AG08396 (cell line): ENCODE measurements at regions not wholly inside any gene's neighbourhood (a gene's known extent, or its start where the extent isn't known, plus 50 kb on each side); places are given as distances from the start of the nearest gene placed in this dataset.

ENCODE experiments used
- DNase-seq: peaks from one replicate; pipeline ENCODE4 v3.0.0; 2012; ENCODE audit warnings: low spot score, mixed read lengths

DNA sequence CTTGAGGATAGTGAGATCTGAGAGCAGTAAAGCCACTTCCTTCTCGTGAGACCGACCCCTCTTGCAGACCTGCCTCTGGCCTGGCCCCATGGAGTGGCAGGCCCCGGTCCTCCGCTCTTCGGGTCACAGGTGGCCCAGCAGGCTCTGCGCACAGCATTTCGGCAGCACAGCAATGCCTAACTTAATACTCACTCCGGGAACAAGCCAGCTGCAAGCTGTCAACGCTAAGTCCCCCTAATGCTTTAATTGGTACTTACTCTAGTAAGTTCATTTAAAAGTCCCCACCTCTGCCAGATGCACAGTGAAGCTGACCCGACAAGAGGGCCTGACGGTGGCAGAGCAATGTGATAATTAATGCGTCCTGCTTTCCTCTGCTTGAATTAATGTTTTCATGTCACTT lies 349.3 kb upstream of the B3GAT1 start:
- DNase-seq, result no peak

DNA sequence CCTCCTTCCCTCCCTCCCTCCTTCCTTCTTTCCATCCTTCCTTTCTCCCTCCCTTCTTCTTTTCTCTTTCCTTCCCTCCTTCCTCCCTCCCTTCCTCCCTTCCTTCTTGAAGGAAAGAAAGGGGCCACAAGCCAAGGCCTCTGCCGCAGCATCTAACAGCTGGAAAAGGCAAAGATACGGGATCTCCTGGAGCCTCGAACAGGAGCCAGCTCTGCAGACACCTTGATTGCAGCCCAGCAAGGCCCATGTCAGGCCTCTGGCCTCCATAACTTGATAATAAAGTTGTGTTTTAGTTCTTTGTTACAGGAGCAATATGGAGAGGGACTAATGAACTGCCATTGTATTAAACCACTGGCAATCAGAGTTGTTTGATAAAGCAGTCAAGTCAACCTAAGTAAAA lies 348.9 kb upstream of the B3GAT1 start:
- no peak for DNase-seq

DNA sequence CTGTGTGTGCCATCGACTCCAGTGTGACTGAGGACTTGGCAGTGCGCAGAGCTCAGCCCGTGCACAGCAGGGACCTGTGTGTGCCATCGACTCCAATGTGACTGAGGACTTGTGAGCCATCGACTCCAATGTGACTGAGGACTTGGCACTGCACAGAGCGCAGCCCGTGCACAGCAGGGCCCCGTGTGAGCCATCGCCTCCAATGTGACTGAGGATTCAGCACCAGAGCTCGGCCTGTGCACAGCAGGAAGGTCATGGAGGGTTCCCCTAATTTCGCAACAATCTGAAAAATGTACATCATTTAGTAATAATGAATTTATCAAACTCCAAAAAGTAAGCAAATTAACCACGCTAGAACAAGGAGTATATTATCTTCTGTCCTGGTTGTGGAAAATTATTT lies 348.3 kb upstream of the B3GAT1 start:
- no peak for DNase-seq

DNA sequence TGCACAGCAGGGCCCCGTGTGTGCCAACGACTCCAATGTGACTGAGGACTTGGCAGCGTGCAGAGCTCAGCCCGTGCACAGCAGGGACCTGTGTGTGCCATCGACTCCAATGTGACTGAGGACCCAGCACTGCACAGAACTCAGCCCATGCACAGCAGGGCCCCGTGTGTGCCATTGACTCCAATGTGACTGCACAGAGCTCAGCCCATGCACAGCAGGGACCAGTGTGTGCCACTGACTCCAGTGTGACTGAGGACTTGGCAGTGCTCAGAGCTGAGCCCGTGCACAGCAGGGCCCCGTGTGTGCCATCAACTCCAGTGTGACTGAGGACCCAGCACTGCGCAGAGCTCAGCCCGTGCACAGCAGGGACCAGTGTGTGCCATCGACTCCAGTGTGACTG lies 347.8 kb upstream of the B3GAT1 start:
- DNase-seq, result no peak

DNA sequence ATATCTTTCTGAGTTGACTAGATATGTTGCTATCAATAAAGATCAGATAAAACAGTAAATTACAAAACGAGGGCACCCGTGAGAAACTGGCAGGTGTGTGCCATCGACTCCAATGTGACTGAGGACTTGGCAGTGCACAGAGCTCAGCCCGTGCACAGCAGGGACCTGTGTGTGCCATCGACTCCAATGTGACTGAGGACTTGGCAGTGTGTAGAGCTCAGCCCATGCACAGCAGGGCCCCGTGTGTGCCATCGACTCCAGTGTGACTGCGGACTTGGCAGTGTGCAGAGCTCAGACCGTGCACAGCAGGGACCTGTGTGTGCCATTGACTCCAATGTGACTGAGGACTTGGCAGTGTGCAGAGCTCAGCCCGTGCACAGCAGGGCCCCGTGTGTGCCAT lies 347.2 kb upstream of the B3GAT1 start:
- no peak for DNase-seq

DNA sequence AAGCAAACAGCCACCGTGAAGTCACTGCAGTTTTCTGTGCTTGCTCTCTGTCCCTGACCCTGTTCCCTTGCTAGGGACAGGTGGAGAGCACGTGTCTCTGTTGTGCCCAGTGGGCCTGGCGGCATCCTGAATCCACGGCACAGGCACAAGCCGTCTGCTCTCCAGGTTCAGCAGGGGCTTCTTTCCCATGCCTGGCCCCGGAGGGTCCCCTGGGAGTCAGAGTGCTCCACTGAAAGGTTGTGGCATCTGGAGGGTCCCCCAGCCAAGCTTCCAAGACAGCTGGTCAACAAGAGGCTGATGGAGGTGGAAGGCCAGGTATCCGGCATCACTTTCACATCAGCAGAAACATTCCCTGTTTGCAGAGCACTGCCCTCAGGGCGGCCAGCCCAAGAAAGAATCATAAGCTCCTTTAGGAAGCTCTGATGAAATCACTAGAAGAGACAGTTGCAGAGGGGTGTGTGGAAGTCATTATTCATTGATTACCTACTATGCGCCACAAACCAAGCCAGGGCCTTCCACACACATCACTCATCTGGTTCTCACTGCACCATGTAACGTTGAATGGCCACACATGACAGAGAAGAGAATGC lies 346.4 kb upstream of the B3GAT1 start:
- DNase-seq, result no peak

DNA sequence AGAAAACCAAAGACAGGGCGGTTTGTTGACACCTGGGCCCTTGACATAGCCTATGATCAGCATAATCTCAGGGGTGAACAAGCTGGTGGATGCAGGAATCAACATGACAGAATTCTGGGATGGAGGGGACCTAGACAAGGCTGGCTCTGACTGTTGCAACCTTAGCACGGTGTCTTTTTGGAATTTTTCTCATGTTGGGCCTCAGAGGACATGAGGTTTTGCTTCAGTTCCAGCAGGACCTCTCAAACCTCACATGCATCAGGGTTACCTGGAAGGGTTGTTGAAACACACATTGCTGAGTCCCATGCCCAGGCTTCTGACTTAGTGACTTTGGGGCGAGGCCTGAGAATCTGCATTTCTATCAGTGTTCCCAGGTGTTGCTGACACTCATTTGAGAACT lies 345.6 kb upstream of the B3GAT1 start:
- no peak for DNase-seq

DNA sequence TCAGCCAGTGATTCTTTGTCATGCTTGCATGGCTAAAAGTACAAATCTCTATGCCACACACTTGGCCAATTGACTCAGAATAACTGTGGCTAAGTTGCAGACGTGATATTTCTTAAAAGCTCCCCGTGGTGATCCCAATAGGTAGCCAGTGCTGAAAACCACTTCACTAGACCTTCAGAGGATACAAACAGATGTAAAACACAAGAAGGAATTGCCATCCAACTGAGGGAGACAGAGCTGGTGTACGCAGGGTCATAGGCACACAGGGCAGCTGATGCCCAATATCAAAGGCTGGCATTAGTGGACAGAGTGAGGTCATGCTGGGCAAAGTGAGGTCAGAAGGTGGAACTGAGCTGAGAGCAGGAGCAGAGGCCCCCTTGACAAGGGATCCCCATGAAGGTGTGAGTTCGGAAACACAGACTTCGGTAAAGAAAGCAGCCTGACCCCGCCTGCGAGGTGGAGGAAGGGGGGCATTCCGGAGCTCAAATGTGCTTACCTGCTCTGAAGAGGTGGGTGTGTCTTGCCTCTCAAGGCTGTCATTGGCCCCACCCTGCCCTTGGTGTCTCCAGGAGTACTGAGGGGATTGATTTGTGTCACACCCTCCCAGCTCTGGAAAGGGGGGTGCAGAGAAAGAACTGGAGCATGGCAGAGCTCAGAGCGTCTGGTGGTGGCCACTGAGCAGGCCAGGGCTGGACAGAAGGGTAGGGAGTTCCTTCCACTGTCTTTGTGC lies 344.9 kb upstream of the B3GAT1 start:
- DNase-seq, result no peak

DNA sequence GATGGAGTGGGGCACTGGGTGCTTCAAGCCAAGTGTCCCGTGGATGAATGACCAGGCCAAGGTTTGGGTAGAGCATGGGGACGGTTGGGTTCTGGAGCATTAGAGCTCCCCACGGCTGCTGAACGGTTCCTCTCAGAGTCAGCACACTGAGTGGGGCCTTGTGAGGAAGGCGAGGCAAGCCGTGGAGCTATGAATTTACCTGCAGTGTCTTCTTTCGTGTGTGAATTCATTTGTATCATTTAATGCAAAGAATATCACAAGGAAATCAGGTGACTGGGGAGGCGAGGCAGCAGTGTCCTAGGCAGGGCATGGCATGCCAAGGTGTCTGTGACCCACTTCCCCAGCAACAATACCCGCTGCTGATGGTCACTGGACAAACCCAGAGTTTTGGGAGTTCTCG lies 343.5 kb upstream of the B3GAT1 start:
- no peak for DNase-seq

DNA sequence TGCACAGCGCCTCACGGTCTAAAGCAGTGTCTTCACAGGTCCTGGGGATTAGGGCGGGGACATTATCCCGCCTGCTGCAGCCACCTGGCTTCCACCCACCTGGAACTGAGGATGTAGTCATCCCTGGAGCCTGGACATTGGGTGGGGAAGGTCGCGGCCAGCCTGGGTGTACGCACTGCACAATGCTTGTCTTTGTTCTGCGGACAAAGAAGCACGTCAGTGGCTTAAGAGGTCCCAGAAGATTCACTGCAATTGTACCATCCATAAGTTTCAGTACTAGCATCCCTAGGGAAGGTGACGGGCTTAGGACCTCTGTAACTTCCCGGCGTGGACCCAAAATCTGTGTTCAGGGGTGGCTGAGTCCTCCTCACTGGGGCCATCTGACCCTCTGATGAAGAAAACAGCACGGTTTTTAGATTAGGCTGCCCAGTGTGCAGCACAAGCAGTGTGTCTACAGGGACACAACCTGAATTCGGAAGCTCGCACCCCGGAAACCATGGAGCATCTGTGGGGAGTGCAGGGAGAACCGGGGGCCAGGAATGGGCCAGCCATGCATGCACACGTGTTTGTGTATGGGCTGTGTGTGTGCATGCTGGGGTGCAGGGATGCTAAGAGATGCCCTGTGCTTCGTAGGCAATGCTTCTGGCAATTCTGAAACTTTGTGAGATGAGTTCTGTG lies 342.6 kb upstream of the B3GAT1 start:
- DNase-seq, result no peak

DNA sequence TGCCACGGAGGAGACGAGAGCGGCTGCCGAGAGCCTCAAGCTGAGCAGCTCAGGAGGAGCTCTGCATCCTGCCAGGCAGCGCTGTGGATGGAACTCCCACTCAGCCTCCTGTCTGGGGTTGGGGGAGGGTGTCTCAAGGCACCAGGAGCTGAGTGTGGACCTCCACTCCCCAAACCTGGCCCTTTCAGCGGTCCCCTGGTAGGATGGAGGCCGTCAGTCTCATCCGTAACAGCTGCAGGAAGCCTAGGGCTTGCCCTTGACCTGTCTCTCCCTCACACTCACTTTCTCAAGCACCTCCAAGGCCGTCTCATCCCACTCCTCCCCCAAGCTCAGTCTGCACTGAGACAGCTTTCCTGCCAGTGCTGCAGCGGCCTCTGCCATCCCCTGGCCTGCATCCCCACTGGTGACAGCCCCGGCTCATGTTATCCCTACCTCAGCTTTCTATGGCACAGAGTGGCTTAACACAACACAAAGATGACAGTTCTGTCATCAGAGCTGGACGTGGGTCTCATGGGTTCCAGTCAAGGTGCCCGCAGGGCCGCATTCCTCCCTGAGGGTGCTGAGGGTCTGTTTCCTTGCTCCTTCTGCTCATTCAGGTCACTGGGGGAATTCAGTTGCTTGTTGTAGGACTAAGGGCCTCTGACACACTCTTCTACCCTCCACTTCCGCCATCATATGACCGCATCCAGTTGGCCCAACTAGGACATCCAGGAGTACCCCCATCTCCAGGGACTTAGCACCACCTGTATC lies 341.9 kb upstream of the B3GAT1 start:
- no peak for DNase-seq

DNA sequence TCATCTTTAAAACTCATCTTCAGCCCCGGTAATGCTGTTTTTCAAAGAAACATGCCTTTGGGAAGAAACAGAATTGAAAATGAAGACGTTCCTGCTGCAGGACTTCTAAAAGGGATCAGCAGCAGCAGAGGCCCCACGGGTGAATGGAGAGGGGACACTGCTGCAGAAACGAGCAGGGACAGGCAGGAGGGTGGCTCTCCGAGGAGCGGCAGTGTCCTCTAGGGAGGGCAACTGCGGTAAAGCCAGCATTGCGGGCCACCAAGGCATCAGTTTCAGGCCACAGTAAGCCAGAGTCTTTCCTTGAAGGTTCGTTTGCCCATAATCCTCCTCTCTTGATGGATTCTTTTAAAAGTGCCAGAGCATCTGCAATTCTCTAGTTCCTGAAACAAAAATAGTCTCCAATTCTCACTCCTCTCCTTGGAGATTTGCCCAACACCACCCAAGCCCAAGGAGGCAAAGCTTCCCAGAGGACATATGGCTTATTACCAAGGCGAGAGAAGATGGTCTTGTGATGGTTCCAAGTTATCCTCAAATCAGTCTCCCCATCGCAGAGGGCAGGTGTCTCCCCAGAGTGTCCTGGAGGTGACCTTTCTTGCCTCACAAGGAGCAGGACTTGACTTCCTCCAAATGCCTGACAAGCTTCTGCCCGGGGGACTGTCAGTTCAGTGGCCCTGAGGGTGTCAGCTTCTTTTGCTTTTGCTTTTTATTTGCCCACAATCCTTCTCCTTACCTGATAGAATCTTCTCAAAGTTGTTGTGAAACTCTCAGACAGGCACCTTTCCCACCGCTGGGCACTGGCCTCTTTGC lies 341.1 kb upstream of the B3GAT1 start:
- no peak for DNase-seq

DNA sequence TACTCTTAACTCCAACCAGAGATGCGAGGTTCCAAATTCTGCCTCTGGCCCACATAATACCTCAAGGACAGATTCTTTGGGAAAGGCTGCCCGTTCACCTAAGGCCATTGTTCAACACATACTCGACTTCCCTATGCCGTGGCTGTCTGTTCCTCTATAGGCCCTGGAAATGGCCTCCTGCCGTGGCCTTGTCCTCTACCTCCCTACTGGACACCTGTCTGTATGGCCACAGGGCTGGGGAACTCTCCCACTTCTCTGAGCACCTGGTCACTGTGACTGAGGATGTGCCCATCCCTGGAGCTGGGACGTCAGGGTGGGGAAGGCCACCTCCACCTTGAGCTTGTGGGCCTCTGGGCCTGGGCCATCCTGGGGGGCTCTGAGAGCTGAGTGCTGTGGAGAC lies 340.5 kb upstream of the B3GAT1 start:
- DNase-seq, result no peak

DNA sequence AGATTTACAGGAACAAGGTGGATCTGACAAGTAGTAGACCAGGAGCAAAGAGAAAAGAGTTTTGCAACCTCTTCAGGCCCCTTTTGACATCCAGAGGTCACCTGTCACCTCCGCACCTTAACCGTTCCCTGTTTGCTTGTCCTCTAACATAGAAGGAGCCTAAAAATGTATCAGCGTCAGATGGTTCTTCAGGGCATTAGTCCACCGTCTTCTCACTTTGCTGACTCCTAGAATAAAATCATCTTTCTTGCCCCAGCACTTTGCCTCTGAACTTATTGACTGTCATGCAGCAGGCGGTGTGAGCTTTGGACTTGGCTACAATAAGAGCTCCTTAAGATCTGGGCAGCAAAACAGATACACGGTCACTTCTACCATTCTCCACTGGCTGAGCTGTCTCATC lies 339.7 kb upstream of the B3GAT1 start:
- DNase-seq, result no peak

DNA sequence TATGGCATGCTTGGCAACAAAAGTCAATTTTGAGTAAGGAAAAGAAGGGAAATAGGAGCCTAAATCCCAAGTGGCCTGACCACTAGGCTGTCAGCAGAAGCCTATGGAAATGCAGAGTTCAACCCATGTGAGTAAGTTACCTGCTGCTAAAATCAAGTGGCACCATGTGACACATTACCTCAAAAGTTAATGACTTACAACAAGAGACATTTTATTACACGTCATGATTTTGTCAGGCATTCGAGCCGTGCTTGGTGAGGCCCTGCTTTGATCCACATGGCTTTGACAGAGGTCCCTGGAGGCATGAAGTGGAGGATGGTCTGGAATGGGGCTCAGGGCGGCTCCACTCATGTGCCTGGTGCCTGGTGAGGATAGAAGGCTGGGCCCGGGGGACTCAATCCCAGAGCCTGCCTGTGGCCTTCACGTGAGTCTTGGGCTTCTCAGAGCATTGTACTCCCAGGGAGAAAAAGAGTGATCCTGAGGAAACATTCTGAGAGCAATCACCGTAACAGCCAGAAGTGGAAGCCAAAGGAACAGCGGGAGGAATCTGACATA lies 339.1 kb upstream of the B3GAT1 start:
- DNase-seq, result no peak

DNA sequence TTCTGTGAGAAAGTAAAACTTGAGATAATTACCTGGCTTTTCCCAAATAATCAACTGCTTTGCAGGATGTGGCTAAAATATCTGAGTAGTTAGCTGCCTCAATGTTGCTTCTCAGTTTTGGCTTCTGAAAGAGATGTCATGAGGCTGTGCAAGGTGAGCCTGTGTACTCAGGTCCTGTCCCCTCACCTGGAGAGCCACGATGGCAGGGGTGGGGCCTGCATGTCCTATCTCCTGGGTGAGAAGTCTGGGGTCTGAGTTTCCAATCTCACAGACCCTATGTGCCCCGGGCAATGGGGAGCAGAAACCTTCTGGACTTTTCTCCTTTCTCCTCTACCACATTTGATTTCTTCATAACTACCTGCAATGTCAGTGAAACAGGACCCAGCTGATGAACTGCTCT lies 338.6 kb upstream of the B3GAT1 start:
- DNase-seq, result no peak

DNA sequence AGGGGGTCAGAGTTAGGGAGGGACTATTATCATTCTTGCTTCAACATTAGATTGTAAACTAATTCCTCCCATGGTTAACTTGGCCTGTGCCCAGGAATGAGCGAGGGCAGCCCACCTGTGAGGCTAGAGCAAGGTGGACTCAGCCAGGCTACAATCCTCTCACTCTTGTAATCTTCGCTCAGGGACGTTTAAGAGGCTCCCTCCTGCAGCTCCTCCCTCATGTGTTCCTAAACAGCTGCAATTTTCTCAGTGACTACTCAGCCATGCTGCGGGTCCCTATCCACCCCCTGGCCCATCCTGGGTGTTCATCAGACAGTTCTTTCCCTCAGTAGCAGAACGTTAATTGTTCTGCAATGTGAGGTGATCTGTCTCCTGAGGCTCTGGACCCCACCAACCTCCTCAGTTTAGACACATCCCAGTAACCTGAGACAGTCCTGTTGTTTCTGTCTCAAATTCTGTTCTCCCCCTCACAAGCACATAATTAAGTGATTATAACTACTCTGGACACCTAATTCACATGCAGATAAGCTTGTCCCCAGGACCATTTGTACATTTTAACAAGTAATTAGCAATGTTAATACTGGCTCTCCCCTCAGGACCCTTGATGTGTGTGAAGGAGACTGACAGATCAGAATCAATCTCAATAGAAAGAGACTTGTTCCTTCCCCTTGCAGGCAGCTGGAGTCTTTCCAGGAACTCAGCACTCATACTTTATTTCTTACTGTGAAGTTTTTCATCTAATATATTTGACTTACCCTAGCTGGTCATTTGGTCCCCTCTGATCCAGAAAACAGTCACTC lies 337.2 kb upstream of the B3GAT1 start:
- DNase-seq, result no peak

DNA sequence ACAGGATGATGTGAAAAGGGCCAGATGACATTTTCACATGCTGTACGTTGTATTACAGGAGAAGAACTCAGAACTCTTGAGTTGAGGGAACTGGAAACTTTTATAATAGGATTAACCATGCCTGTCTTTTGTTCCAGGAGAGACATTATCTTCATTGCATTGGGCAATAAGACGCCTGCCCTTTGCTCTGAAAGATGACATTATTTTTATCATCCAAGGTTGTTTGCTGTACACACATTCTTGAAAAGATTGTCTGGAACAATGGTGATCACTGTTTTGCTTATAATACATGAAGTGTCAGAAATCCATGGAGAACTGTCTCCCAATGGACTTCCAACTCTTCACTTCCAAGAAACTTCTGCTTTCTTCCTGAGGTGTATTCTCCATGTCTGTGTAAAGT lies 334.6 kb upstream of the B3GAT1 start:
- no peak for DNase-seq

DNA sequence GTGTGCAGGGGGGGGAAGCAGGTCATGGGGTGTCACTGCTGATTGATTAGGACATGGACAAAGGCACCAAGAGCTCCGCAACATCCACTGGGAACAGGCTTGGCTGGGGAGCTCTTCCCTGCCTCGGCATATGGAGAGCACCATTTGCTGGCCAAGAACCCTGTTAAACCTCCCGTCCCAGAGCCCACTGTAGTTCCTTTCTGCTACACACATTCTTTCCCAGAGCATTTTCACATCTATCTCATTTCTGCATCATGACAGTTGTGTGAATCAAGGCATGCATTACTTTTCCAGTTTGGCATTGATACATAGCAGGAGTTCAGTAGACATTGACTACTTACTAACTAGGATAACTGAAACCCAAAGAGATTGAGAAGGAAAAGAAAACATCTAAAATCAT lies 333.4 kb upstream of the B3GAT1 start:
- DNase-seq, result no peak

DNA sequence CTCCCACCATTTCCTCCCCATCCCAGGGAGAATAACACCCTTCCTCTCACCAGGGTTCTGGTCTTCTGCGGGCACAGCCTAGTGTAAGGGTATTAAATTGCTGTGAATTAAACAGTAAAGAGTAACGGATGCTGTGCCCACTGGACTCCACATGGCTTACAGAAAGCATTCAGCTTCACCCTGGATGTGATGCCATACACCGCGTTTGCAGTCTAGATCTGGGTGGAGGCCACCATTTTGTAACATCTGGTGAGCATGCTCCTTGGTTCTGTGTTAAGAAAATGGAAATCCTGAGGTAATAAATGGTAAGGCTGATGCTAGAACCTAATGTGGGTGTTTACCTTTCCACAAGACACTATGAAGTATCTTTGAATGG lies 331.8 kb upstream of the B3GAT1 start:
- DNase-seq, result no peak
